ENCODE measurements at regions not wholly inside any gene's neighbourhood (a gene's known extent, or its start where the extent isn't known, plus 50 kb on each side); places are given as distances from the start of the nearest gene placed in this dataset.

GRCh38 chr3:139764069-139764905 lies 86.5 kb upstream of the NMNAT3 start (continued):
- TF ChIP-seq KIAA2018 (CRISPR knock-in tag; IDR thresholded peaks at IDR 0.05; ENCODE audit: borderline replicate concordance) (no peak), KDM2A (CRISPR knock-in tag; IDR thresholded peaks at IDR 0.05; ENCODE audit: borderline replicate concordance, low read depth) (no peak), ZNF546 (CRISPR knock-in tag; conservative IDR thresholded peaks at IDR 0.05) (no peak), MED8 (CRISPR knock-in tag; IDR thresholded peaks at IDR 0.05; ENCODE audit: insufficient replicate concordance) (no peak), ARID2 (CRISPR knock-in tag; IDR thresholded peaks at IDR 0.05; ENCODE audit: borderline replicate concordance) (no peak), RNF2 (conservative IDR thresholded peaks at IDR 0.05; ENCODE audit: low read depth) (no peak), PHF8 (CRISPR knock-in tag; IDR thresholded peaks at IDR 0.05) (no peak), STAT6 (CRISPR knock-in tag; IDR thresholded peaks at IDR 0.05; ENCODE audit: borderline replicate concordance) (no peak)
- TF ChIP-seq, protein P1, sequence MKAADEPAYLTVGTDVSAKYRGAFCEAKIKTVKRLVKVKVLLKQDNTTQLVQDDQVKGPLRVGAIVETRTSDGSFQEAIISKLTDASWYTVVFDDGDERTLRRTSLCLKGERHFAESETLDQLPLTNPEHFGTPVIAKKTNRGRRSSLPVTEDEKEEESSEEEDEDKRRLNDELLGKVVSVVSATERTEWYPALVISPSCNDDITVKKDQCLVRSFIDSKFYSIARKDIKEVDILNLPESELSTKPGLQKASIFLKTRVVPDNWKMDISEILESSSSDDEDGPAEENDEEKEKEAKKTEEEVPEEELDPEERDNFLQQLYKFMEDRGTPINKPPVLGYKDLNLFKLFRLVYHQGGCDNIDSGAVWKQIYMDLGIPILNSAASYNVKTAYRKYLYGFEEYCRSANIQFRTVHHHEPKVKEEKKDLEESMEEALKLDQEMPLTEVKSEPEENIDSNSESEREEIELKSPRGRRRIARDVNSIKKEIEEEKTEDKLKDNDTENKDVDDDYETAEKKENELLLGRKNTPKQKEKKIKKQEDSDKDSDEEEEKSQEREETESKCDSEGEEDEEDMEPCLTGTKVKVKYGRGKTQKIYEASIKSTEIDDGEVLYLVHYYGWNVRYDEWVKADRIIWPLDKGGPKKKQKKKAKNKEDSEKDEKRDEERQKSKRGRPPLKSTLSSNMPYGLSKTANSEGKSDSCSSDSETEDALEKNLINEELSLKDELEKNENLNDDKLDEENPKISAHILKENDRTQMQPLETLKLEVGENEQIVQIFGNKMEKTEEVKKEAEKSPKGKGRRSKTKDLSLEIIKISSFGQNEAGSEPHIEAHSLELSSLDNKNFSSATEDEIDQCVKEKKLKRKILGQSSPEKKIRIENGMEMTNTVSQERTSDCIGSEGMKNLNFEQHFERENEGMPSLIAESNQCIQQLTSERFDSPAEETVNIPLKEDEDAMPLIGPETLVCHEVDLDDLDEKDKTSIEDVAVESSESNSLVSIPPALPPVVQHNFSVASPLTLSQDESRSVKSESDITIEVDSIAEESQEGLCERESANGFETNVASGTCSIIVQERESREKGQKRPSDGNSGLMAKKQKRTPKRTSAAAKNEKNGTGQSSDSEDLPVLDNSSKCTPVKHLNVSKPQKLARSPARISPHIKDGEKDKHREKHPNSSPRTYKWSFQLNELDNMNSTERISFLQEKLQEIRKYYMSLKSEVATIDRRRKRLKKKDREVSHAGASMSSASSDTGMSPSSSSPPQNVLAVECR (CRISPR knock-in tag; IDR thresholded peaks at IDR 0.05; ENCODE audit: borderline replicate concordance), result no peak
